ENCODE measurements at regions not wholly inside any gene's neighbourhood (a gene's known extent, or its start where the extent isn't known, plus 50 kb on each side); places are given as distances from the start of the nearest gene placed in this dataset.

DNA sequence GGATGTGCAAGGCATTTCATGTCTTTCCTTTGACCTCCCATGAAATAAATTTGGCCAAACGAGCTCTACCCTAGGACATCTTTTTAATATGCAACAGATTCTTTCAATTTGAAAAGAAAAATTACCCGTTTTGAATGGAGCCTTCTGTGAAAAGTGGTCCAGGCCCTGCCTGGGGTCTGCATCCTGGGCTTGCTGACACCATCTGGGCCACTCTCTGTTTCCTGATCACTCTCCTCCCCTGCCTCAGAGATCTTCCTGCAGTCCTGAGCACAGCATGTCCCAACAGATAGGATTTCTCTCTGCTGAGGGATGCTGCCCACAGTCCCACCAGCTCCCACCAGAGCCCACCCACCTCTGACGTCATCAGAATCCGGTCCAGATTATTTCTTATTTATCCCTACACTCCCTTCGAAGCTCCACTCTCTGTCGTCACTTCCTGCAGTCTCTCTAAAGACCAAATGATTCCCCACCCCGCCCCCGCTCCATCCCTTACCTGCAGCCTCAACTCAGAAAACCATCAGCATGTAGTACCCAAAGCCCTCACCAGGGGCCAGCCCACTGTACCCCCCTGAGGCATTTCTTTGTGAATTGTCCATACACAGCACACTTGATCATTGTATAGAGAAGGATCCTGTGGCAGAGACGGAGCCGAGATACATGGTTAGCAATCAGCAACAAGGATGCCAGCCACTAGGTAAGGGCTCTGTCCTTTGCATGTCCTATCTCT lies 192.1 kb upstream of the MGMT start:
- peak; percentile 9 for DNase-seq

DNA sequence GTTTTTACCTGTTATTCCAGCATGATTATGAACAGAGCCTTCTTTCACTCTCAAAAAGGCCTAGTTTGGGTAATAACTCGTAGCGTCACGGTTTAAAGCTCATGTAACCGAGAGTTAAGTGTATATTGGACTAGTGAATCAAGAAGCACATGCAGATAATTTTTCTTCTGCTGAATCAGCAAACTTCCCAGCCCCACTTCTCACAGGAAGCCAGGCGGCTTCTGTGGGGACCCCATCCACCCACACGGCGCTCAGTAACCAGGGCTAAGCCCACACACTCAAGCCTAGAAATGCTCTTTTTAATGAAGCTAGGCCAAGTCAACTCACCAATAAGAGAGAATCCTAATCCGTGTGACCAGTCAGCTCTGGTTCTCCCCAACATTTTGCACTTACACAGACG lies 191.2 kb upstream of the MGMT start:
- no peak for DNase-seq

DNA sequence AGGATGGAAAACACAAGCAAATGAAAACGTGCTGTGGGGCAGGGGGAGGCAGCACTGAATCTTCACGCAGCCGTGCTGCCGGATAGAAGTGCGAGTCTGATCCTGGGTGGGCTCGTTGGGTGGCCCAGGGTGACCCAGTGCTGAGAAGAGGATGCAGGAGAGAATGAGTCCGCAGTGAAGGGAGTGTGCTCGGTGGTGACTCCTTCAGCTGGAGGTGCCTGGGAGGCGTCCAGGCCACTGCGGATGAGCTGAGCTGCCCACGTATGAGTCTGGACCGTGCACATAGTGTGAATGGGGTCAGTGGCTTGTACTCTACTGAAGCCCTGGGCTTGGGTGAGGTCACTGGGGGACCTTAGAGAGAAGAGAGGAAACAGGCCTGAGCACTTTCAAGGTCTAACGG lies 190.0 kb upstream of the MGMT start:
- DNase-seq: no peak

DNA sequence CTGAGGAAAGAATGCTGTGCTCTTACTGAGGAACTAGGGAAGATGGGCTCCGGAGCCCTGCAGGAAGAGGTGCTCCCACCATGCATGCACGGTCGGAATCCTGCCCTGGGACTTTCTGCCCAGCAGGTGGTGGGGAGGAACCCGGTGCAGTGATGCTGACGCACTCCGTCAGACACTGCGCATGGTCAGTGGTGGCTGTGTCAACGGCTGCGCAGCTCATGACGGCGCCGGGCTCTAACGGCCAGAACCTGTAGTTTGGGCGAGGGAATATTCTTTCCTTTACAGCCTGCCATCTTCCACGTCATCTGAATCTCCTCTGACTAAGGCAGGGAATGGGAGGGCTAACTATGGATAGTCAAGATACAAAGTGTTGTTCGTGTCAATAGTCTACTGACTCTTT lies 189.2 kb upstream of the MGMT start:
- no peak for DNase-seq

DNA sequence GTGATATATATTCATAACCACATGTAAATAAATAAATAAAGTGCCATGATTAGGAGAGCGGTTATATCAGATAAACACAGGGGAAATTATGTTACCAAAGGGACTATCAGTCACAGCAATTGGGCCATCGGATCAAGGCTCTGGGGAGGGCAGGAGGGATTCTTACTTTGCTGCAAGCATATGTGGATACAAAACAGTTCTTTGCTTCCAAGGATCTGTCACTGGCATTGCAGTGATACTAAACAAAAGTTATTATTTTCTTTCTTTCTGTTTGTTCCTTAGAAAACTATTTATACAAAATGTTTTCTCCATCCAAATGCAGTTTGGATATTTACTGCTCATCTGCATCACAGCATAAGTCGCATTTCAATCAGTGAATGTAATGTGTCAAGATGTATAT lies 188.4 kb upstream of the MGMT start:
- DNase-seq: no peak

DNA sequence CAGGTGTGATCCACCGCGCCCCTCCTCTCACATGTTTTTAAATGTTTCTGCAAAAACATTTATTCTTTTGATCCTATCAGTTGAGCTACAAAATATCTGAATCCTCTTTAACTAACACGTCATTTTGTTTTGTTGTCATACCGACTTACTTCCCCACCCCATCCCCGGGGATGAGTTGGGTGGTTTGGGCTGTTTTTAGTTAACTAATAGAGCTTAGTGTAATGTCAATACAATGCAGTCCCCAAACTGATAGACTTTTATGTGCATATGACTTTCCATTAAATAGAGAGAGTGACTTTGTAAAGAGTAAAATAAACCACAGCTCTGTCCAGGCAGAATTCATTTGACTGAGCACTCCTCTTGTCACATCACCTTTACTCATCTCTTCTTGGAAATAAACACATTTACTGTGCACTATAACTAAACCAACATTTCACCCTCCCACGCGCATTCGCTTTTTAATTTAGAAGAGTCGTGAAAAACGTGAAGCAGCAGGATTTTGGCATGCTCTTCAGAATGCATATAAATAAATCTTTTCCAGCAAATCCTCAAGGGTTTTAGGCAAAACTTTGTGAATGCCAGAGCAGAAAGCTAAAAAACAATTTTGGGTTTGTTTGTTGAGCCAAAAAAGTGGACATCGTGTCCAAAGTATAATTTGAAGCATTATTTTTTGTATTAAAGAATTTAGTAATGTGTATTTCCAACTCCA lies 187.4 kb upstream of the MGMT start:
- DNase-seq: no peak

DNA sequence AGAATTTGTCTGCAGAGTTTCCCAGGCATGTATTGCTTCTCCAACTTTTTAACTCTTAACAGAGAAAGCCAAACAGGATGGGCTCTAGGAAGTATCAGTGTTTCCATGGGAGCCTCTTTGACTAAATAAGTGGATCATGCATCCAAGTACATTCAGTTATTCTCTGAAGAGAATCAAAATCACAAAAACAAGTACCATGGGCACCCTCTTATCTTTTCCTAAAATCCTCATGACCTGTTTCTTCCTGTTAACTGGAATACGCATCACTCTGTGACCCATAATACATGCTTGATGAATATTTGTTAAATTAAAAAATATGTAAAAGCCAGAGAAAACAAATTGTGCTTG lies 186.9 kb upstream of the MGMT start:
- no peak for DNase-seq

DNA sequence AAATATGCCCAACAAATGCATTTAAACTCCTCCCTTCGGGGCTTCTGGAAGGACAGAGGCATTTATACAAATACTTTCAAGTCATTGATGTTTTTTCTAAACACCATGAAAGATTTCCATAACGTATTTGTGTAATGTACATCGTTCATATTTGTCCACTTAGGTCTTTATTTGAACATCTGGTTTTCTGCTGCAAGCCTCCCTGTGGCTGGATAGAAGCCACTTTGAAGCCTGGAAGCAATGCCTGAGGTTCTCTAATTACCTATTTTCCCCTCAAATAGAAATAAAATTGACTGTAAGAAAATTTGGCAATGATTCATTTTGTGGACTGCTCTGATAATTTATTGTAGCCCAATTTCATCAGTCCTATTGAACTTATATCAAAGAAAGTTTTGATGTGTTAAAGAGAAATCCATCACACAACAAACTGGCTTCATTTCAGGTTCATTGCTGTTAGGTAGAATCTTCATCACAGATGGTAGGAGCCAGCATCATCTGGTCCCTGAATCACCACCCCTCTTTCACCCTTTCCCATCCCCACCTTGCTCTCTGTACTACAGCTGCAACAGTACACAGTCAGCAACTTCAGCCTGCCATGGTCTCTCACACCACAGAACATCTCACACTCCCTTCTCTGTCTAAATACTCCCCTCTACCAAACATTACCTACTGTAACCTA lies 186.0 kb upstream of the MGMT start:
- DNase-seq: no peak

DNA sequence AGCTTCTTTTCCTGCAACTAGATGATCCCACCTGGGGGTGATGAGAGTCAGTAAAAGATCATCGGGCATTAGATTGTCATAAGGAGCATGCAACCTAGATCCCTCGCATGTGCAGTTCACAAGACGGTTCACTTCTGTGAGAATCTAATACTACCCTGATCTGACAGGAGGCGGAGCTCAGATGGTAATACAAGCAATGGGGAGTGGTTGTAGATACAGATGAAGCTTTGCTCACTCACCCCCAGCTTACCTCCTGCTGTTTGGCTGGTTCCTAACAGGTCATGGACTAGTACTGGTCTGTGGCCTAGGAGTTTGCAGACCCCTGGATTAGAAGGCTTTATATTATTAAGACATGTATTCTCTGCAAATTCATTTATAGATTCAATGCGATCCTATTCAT lies 181.6 kb upstream of the MGMT start:
- no peak for DNase-seq

DNA sequence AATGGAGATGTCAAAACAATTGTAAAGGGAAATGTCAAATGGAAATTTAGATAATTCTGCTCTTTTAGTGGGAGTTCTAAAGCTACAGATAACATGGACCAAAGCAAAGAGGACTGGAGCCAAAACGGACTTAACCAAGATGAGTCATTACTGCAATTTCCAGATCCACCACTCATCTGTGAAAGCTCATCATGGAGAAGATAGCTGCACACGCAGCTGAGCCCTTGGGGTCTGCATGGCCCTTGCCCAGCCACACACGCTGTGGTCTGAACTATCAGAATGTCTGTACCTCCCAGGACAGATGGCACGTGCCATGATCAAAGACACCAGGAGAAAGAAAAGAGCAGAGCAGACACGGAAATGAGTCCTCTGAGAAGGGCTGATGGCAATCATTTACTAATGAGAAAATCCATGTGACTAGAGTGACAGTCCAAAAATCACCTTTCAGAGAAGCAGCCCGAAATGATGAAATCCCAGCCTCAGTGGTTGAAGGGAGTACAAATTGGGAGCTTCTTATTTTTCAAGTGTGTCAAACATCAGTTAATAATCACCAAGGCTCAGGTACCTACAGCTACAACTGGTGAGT lies 177.9 kb upstream of the MGMT start:
- DNase-seq: no peak

DNA sequence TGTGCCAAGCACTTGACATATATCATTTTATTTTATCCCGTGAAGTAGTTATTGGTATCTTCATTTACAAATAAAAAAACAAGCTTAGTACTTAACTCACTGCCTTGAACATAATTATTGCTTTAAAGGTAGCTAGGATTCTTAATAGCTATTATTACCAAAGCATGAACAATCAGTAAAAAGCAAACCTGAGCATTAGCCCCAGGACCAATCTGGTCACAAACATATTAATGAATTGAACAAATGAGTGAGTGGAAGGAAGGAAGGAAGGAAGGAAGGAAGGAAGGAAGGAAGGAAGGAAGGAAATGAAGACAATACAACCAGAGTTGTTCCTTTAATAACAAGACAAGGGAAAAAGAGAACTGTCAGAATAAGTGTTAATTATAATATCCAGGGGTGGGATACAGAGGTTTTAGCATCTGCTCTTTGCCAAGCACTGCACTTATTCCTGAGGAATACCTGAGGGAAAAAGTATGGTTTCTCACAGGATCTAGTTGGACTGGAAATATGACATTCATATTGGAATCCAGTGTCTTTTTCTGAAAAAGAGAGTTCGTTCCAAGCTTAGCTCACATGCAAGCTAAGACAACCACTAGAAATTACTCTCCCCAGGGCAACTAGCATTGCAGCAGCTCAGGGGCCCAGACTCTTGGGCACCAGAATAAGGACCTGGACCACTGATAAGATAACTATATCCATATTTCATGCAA lies 172.9 kb upstream of the MGMT start:
- DNase-seq: no peak

DNA sequence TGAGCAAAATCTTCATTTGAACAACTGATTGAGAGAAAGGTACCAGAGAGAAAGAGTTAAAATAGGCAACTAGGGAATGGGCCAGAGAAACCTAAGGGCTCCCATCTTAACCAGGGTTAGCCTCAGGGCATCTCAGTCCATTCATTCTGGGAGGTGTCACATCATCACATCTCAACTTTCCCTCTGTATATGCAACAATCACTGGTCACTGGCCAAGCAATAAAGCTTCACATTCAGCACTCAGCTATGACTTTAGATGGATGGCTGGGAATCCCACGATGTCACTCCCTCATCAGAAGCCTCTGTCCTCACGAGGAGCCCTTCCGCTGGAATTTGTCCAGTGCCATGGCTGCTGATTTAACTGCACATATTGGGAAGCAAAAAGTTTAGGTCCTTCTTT lies 172.1 kb upstream of the MGMT start:
- DNase-seq: no peak

DNA sequence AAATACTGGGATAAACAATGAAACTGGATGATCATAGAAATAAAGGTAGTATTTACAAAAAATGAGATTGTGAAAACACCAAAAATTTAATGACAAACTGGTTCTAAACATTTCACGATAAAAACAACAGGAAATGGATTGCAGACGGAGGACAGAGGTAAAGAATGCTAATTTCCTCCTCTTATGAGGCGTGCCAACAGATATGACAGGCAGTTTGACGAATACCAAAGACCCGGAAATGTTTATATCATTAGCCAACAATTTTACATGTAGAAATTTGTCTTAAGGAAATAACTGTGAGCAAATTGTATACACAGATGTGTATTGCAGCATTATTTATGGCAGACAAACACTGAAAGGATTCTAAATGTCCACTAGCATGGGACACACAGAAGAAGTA lies 162.0 kb upstream of the MGMT start:
- no peak for DNase-seq

DNA sequence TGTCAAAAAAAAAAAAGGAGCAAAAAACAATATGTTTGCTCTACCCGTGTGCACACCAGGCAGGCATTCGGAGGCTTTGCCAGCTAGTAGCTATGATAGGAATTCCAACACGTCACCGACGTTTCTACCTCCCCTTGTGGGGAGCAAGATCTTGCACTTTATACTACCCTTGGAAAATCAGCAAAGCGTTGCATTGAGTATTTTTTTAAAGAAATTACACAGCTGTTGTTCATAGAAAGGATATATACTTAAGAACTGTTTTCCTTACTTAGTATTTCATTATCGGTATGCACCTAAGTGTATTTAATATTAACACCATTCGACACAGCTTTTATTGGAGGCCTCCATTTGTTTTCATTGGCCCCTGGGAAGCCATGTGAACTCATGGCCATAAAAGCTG lies 159.9 kb upstream of the MGMT start:
- DNase-seq: no peak

DNA sequence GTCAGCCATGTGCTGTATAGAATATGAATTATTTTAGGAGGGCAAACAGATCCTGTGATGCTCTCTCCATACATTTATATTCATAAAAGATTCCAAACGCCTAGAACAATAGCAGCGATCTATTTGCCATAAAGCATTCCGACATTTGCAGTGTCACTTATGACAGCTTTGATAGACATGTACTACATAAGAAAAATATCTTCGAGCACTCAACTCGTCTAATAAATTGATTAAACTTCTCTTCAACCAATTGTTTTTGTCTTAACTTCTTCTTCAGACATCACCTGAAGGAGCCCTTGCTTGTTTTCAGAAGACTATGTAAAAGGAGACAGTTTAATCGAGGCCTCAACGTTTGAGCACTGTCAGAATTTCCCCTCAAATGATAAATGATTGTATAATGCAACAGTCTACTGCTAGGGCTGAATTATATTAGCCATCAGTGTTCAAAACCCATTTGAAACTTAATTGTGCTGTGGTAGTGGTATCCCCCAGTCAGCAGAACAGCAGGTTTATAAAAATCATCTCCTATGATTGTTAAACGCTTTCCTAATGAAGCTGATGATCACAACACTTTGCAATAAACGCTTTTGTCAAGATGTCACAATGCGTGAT lies 158.0 kb upstream of the MGMT start:
- DNase-seq: no peak

DNA sequence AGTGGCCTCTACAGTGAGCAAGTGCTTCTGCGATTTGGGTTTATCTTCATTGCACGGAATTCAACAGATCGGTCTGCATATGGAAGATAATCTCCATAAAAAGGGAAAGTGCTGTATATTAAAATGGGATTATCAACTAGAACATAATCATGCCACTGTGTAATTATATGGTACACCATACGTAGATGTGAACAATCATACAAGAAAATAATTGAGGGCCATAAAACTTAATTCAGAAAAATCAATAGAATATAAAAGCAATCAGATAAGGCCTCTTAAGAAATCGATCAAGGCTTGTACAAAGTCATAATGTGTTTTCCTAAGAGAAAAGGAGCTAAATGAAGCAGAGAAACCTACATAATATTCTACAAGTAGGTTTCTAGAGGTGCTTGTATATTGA lies 157.5 kb upstream of the MGMT start:
- DNase-seq: no peak

DNA sequence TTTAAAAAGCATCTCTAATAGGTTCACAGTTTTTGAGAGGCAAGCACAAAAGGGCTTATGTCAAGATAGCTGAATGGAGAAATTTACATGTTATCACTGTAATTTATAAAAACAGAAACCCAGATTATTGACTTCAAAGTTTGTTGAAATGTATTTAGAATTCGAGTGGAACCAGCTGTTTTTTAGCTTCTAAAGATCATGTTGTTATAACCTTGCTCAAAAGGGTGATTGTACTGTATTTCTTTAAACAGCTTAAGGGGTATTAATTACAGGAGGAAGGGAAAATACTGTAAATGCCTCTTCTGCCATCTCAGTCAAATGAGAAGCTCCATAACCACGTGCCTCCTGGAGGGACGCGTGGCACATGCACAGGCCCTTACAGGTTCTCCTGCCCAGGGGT lies 156.2 kb upstream of the MGMT start:
- DNase-seq: no peak

DNA sequence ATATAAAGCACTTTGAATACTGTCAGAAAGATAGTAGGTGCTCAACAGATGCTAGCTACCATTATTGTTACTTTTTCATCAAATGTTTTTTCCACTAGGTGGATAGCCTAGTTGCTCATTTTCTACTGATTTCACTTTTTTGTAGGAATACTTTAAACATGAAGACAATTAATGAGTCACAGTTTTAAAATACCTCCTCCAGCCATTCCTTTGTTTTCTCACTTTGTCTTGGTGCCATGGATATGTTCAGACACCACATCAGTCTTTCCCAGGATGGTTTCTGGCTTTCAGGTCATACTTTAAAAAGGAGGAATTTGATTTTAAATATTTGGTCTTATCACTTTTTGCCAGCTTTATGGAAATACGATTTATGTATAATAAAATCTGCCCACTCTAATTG lies 147.1 kb upstream of the MGMT start:
- no peak for DNase-seq

DNA sequence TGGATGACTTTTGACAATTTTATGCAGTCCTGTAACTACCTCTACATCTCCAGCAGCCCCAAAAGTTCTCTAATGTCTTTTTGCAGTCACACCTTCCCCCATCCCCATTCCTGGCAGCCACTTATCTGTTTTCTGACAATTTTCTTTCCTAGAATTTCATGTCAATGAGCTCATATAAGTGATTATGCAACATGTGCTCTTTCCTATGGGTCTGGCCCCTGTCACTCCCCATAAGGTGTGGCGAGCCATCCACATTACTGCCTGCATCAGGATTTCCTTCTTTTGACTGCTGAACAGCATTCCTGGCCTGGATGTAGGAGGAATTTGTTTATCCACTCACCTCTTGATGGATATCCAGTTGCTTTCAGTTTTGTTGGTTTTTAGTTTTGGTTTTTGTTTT lies 146.7 kb upstream of the MGMT start:
- DNase-seq: no peak

DNA sequence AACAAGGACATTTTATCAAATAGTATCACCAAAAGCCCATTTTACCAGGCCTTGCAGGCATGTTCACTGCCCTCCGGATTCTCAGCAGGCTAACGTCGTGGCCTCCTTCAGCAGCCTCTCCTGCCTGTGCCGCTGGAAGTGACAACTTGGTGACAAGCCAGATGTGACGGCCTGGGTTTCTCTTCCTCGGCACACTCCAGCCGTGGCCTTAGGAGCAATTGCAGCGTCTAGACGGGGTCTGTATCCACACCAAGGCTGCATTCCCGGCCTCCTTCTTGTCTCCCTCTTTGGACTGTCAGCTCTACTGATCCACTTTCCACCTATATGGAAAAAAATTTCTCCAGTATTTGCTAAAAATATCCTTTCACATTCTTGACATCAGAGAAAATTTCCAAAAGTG lies 145.3 kb upstream of the MGMT start:
- no peak for DNase-seq

DNA sequence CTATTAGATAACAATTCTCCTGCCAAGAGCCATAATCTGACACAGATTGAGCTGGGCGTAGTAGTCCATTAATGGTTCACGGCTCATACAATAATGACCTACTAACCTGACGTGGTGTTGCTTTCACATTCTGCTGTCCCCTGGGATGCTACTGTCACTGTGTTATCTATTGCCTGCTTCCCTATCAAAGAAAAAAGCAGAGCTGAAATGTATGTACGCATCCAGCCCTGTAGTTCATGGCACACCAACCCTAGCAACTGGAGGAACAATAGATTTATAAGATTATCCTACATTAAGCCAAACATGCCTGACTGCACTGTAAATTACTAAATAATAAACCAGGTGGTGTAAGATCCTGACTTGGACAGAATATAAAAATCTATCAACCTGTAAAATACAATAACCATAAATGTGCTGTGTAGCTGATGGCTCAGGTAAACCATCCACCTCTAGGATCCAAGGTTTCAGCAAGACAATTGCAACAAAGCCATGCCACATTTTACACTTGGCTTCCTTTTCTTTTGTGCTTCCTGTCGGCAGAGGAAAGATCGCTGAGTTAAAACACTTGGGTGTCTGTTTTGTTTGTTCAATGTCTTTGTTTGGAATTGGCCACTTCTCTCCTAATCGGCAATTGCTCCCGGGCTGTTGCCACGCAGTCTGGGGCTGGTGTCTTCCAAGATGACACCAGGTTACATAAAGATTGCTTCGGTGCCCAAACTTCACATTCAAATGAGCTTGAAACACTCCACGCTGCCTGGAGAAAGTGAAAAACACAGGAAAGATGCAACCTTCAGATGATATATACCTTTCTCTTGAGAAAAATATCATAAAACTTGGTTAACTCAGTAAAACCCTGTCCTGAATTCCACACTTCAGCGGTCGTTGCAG lies 143.9 kb upstream of the MGMT start:
- DNase-seq: no peak

DNA sequence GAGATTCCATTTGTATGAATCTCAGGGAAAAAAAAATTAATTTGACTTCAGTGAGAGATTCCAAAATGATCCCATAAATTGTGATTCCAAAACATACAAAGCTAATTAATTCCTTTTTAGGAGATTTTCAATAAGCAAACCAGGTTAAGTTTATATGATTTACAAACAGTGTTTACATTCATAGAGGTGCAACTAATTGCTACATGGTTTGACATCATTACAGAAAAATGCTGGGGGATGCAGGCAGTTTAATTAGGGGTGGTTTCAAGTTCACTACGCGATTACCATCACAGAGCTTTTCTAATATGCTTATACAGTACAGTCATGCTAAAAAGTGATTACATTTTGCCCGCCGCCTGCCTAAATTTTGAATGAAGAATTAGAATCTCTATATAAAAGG lies 143.2 kb upstream of the MGMT start:
- no peak for DNase-seq
